ENCODE measurements at regions not wholly inside any gene's neighbourhood (a gene's known extent, or its start where the extent isn't known, plus 50 kb on each side); places are given as distances from the start of the nearest gene placed in this dataset.

DNA sequence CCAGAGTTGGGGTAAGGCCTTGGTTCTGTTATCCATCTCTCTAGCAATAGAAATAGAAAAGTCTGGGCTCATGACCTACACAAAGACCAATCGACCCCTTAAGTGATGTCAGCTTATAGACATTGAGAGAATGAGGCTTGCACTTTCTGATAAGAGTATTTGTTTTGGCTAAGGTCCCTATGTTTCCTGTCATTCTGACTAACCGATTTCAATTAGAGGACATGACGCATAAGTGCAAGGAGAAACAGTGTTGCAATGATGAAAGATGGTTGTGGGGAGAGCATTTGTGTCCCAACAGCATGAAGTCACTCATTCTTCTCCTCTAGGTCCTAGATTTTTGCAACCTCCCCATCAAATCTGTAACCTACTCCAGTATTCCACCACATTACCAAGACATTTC lies 255.1 kb downstream of the MAT2B start:
- no peaks in the 10 kb centered on the region for H3K4me1 Mint-ChIP-seq
- intact Hi-C loops (cut with DNase I, micrococcal nuclease), result no loop called here
- no peaks in the 10 kb centered on the region for H3K27me3 Mint-ChIP-seq
- POLR2A ChIA-PET, result no interaction called here
- no peak overlapping the region for H3K4me3 Mint-ChIP-seq
- no peak overlapping the region for H3K27ac Mint-ChIP-seq
- ATAC-seq (no peak), DNase-seq (no peak)
- H3K9me3 Mint-ChIP-seq (ENCODE audit: low read depth), result peaks cover 1% of the 10 kb centered on the region
- H3K36me3 Mint-ChIP-seq (ENCODE audit: low read depth), result no peaks in the 10 kb centered on the region
- CTCF ChIA-PET, result no interaction called here

DNA sequence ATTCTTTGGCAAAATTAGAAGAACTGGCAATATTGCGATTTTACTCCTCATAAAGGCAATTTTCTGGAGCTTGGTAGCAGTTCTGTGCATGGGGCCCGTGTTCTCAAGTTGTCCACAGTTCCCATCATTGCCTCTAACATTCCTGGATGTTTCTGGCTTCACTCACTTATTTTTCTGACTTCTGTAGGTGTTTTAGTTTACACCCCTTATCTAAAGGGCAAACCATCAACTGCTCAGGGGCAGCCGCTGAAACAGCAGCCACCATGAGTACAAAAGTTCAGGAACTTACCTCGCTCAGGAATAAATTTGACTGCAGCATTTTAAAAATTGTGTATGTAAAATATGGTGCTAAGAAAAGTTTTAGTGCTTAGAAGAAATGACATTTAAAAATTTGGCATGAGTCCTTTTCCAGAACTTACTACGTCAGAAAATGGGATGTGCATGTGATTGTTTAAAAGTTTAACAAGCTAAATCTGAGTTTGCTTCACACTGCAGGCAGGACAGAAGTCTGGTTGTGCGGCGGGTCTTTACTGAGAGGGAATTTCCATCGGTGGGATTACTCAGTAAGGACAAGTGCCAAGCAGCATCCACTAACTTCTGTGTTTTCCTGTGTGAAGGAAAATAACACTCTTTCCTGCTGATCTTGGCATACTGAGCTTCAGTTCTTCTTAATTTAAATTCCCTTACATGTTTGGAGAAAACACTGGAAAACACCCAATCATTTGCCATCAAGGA lies 261.7 kb downstream of the MAT2B start:
- no peak overlapping the region for H3K27ac Mint-ChIP-seq
- intact Hi-C loops (cut with DNase I, micrococcal nuclease), result no loop called here
- CTCF ChIA-PET, result no interaction called here

DNA sequence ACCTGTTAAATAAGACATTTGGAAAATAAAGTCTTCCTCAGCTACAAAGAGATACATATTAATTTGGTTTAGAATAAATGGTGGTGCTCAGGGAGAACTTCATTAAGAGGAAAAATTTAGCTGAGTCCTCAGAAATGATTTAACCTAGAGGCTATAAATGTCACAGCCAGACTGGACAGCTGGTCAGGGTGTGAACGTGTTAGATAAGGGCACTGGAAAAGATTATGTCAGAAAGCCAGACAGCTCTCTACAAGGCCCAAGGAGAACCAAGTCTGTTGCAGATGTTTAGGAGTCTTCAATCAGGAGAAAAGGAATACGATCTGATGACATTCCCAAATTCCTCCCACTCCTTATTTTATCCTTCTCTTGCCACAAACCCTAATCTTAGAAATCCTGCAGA lies 265.2 kb downstream of the MAT2B start:
- POLR2A ChIA-PET, result no interaction called here
- Mint-ChIP-seq H3K36me3 (ENCODE audit: low read depth) (no peaks in the 10 kb centered on the region), H3K9me3 (ENCODE audit: low read depth) (no peaks in the 10 kb centered on the region), H3K27ac (no peak overlapping the region), H3K4me1 (no peaks in the 10 kb centered on the region), H3K4me3 (no peak overlapping the region), H3K27me3 (no peaks in the 10 kb centered on the region)
- CTCF ChIA-PET, result no interaction called here
- intact Hi-C loops (cut with DNase I, micrococcal nuclease), result no loop called here
- DNase-seq (no peak), ATAC-seq (no peak)

More for the DNA sequence above, 261.7 kb downstream of the MAT2B start:
- H3K4me1 Mint-ChIP-seq, result no peaks in the 10 kb centered on the region
- DNase-seq (no peak), ATAC-seq (no peak)
- no peaks in the 10 kb centered on the region for H3K36me3 Mint-ChIP-seq (ENCODE audit: low read depth)
- no peaks in the 10 kb centered on the region for H3K9me3 Mint-ChIP-seq (ENCODE audit: low read depth)
- POLR2A ChIA-PET, result no interaction called here
- no peaks in the 10 kb centered on the region for H3K27me3 Mint-ChIP-seq
- no peak overlapping the region for H3K4me3 Mint-ChIP-seq

- ATAC-seq, result no peak
- Mint-ChIP-seq H3K27ac (no peak overlapping the region), H3K4me3 (no peak overlapping the region), H3K4me1 (no peaks in the 10 kb centered on the region), H3K27me3 (no peaks in the 10 kb centered on the region), H3K9me3 (ENCODE audit: low read depth) (no peaks in the 10 kb centered on the region), H3K36me3 (ENCODE audit: low read depth) (no peaks in the 10 kb centered on the region)
- intact Hi-C loops (cut with DNase I, micrococcal nuclease), result no loop called here
- no peak for DNase-seq
- POLR2A ChIA-PET, result no interaction called here
- CTCF ChIA-PET, result no interaction called here
These were observed 266.8 kb downstream of the MAT2B start for GRCh38 chr5:163772241-163772640.

GRCh38 chr5:163772644-163773043 lies 267.2 kb downstream of the MAT2B start:
- intact Hi-C loops (cut with DNase I, micrococcal nuclease), result no loop called here

DNA sequence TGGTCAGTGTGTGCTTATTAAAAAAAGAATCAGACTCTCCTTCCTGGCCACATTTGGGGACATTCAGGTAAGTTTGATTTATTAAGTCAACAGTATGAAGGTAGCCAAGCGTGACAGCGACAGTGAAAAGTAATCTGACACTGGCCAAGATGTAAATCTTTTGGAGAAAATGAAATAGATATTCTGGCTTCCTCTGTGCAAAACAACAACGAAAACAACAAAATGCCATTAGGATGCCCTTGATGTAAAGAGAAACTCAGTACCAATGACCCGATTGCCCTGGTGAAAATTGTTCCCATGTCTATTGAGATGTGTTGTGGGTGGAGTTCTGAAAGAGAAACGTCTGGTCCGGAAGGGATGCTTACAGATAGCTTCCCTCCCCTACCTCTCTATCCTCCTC lies 267.8 kb downstream of the MAT2B start:
- Mint-ChIP-seq H3K36me3 (ENCODE audit: low read depth) (no peaks in the 10 kb centered on the region), H3K4me3 (no peak overlapping the region), H3K27ac (no peak overlapping the region), H3K27me3 (no peaks in the 10 kb centered on the region), H3K9me3 (ENCODE audit: low read depth) (no peaks in the 10 kb centered on the region), H3K4me1 (no peaks in the 10 kb centered on the region)
- CTCF ChIA-PET, result interaction anchor here (0.7 kb wide), 1 partner anchor 1204 kb away, joined by 3 read pairs; no protein-coding TSS in a partner anchor
- DNase-seq, result no peak
- no peak for ATAC-seq
- POLR2A ChIA-PET, result no interaction called here
- intact Hi-C loops (cut with DNase I, micrococcal nuclease), result no loop called here

More at GRCh38 chr5:163772644-163773043, 267.2 kb downstream of the MAT2B start:
- Mint-ChIP-seq H3K4me1 (no peaks in the 10 kb centered on the region), H3K9me3 (ENCODE audit: low read depth) (no peaks in the 10 kb centered on the region), H3K27me3 (no peaks in the 10 kb centered on the region), H3K36me3 (ENCODE audit: low read depth) (no peaks in the 10 kb centered on the region), H3K4me3 (no peak overlapping the region), H3K27ac (no peak overlapping the region)
- CTCF ChIA-PET, result no interaction called here
- POLR2A ChIA-PET, result no interaction called here
- ATAC-seq (no peak), DNase-seq (no peak)

GRCh38 chr5:163789870-163790269 lies 284.5 kb downstream of the MAT2B start:
- Mint-ChIP-seq H3K4me1 (no peaks in the 10 kb centered on the region), H3K9me3 (ENCODE audit: low read depth) (peaks cover 8% of the 10 kb centered on the region), H3K36me3 (ENCODE audit: low read depth) (no peaks in the 10 kb centered on the region), H3K27ac (no peak overlapping the region), H3K27me3 (no peaks in the 10 kb centered on the region), H3K4me3 (no peak overlapping the region)
- intact Hi-C loops (cut with DNase I, micrococcal nuclease), result no loop called here
- ChIA-PET CTCF (no interaction called here), POLR2A (no interaction called here)
- ATAC-seq, result no peak
- no peak for DNase-seq

GRCh38 chr5:163790497-163790896 lies 285.1 kb downstream of the MAT2B start:
- Mint-ChIP-seq H3K36me3 (ENCODE audit: low read depth) (no peaks in the 10 kb centered on the region), H3K27ac (no peak overlapping the region), H3K4me1 (no peaks in the 10 kb centered on the region), H3K27me3 (no peaks in the 10 kb centered on the region), H3K9me3 (ENCODE audit: low read depth) (peaks cover 9% of the 10 kb centered on the region), H3K4me3 (no peak overlapping the region)
- DNase-seq (no peak), ATAC-seq (no peak)
- POLR2A ChIA-PET, result no interaction called here
- intact Hi-C loops (cut with DNase I, micrococcal nuclease), result no loop called here
- CTCF ChIA-PET, result no interaction called here

DNA sequence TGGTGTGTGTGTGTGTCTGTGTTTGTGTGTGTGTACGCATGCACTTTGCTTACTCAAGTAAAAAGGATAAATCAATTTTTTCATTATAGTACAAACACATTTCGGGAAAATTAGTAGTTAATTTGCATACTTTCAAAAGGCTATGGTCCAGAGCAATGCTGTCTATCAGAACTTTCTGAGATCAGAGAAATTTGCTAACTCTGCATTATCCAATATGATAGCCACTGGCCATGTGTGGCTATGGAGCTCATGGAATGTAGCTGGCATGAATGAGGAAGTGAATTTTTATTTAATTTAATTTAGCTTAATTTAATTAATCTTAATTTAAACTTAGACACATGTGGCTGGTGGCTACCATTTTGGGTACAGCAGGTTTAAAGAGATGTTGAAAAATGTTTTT lies 289.6 kb downstream of the MAT2B start:
- CTCF ChIA-PET, result no interaction called here
- POLR2A ChIA-PET, result no interaction called here
- ATAC-seq, result no peak

DNA sequence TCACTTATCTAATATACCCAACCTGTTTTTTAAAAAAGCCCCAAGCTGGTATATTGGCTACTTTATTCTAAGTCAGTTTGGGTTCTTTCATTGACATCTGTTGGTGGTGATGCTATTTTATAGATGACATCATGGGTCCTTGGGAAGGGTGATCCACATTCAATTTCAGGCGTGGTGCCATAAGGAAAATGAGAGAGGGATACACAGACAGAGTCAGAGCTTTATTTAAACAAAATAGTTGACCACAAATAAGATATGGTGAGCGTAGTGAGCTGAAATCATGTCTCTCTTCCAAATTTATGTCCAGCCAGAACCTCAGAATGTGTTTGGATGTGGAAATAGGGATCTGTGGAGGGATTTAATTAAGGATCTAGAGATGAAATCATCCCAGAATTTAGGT lies 302.4 kb downstream of the MAT2B start:
- H3K27ac Mint-ChIP-seq, result no peak overlapping the region
- CTCF ChIA-PET, result interaction anchor here (1.1 kb wide), 1 partner anchor 11 kb away, joined by 3 read pairs; no protein-coding TSS in a partner anchor
- intact Hi-C loops (cut with DNase I, micrococcal nuclease), result no loop called here

More for the DNA sequence above, 289.6 kb downstream of the MAT2B start:
- intact Hi-C loops (cut with DNase I, micrococcal nuclease), result no loop called here
- no peaks in the 10 kb centered on the region for H3K4me1 Mint-ChIP-seq
- no peak overlapping the region for H3K27ac Mint-ChIP-seq
- no peaks in the 10 kb centered on the region for H3K36me3 Mint-ChIP-seq (ENCODE audit: low read depth)
- no peak for DNase-seq
- no peaks in the 10 kb centered on the region for H3K27me3 Mint-ChIP-seq
- H3K9me3 Mint-ChIP-seq (ENCODE audit: low read depth), result peaks cover 5% of the 10 kb centered on the region
- no peak overlapping the region for H3K4me3 Mint-ChIP-seq

GRCh38 chr5:163809473-163809872 lies 304.1 kb downstream of the MAT2B start:
- no peaks in the 10 kb centered on the region for H3K27me3 Mint-ChIP-seq
- DNase-seq (no peak), ATAC-seq (no peak)
- ChIA-PET CTCF (no interaction called here), POLR2A (no interaction called here)
- H3K4me1 Mint-ChIP-seq, result no peaks in the 10 kb centered on the region
- H3K4me3 Mint-ChIP-seq, result no peak overlapping the region
- H3K27ac Mint-ChIP-seq, result no peak overlapping the region
- intact Hi-C loops (cut with DNase I, micrococcal nuclease), result no loop called here
- no peaks in the 10 kb centered on the region for H3K36me3 Mint-ChIP-seq (ENCODE audit: low read depth)
- H3K9me3 Mint-ChIP-seq (ENCODE audit: low read depth), result no peaks in the 10 kb centered on the region

More for the DNA sequence above, 302.4 kb downstream of the MAT2B start:
- Mint-ChIP-seq H3K4me1 (no peaks in the 10 kb centered on the region), H3K36me3 (ENCODE audit: low read depth) (no peaks in the 10 kb centered on the region), H3K4me3 (no peak overlapping the region), H3K27me3 (no peaks in the 10 kb centered on the region), H3K9me3 (ENCODE audit: low read depth) (no peaks in the 10 kb centered on the region)
- POLR2A ChIA-PET, result no interaction called here
- DNase-seq, result no peak
- no peak for ATAC-seq

- no peak overlapping the region for H3K27ac Mint-ChIP-seq
- H3K4me3 Mint-ChIP-seq, result no peak overlapping the region
- CTCF ChIA-PET, result no interaction called here
- intact Hi-C loops (cut with DNase I, micrococcal nuclease), result no loop called here
- no peaks in the 10 kb centered on the region for H3K4me1 Mint-ChIP-seq
- H3K36me3 Mint-ChIP-seq (ENCODE audit: low read depth), result no peaks in the 10 kb centered on the region
- POLR2A ChIA-PET, result no interaction called here
- DNase-seq, result no peak
- no peaks in the 10 kb centered on the region for H3K27me3 Mint-ChIP-seq
- H3K9me3 Mint-ChIP-seq (ENCODE audit: low read depth), result peaks cover 2% of the 10 kb centered on the region
- ATAC-seq, result no peak
These were observed 308.5 kb downstream of the MAT2B start for GRCh38 chr5:163813900-163814299.
